Fibroblast of pulmonary artery (primary cell): ENCODE measurements at regions not wholly inside any gene's neighbourhood (a gene's known extent, or its start where the extent isn't known, plus 50 kb on each side); places are given as distances from the start of the nearest gene placed in this dataset.

Experiments used
- DNase-seq: peaks from one replicate; pipeline ENCODE4 v3.0.0-alpha.2; 2010; ENCODE audit warnings: low read depth
- H3K4me3 ChIP-seq: replicated peaks from 2 replicates; pipeline ENCODE4 v1.5.1; 2011; ENCODE audit warnings: low read depth, mild to moderate bottlenecking, control low read depth, low read length, moderate library complexity
- CTCF ChIP-seq: IDR thresholded peaks from 2 replicates; pipeline ENCODE4 v1.5.1; 2011; ENCODE audit warnings: mild to moderate bottlenecking, control low read depth, low read length, inconsistent platforms; ENCODE audit errors: missing control alignments

GRCh38 chrX:9133426-9133825, 99.5 kb upstream of the FAM9B start:
- DNase-seq: peak; percentile 35
- no peak overlapping the region for H3K4me3 ChIP-seq
- no peak for TF ChIP-seq CTCF

- no peak for TF ChIP-seq CTCF
- no peak overlapping the region for H3K4me3 ChIP-seq
- DNase-seq: no peak
Observed at GRCh38 chrX:9134366-9134765, 100.4 kb upstream of the FAM9B start.

DNA sequence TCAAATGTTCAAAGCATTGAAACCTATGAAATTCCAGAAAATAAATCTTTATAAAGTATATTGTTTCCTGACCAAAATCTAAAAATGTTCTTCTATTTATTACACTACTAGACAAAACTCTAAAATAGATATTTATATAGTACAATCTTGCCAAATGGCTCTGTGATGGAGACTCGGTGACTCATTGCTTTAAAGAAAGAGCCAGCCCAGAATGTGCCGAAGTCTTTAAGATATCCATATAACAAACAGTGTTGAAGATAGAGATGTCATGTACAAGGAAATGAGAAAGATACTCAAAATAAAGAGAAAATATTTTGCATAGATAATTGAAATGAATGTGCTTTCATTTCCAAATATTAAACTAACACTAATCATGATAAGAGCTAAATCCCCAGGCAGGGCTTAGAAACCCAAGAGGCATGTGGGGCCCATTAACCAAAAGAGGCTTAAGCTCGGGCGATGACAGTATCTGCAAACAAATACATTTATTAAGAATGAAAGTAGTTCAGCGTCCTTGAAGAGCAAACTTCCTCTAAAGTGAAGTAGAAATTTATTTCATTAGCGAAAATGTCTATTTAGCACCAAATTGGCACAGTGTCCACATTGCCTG, 102.1 kb upstream of the FAM9B start:
- DNase-seq: peak; percentile 40
- TF ChIP-seq CTCF: no peak
- H3K4me3 ChIP-seq: no peak overlapping the region

DNA sequence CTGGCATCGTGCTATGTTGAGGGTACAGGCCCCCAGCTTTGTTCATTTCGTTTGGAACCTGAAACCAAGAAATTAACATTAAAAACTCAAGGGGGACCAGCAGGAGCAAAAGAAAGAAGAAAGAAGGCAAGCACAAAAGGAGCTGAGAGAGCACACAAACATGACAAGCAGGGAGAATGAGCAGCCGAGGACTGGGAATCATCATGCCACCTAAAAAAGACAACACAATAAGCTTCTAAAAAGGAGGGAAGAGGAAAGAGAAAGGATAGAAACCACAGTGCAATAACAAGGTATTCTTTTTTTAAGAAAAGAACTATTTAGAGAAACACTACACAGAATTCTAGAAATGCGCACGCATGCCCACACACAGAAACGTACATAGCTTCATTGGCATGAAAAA, 103.2 kb upstream of the FAM9B start:
- no peak for DNase-seq
- no peak overlapping the region for H3K4me3 ChIP-seq
- TF ChIP-seq CTCF: no peak

- TF ChIP-seq CTCF: no peak
- H3K4me3 ChIP-seq: no peak overlapping the region
- DNase-seq: peak; percentile 56
Observed at GRCh38 chrX:9141496-9141895, 107.6 kb upstream of the FAM9B start.

DNA sequence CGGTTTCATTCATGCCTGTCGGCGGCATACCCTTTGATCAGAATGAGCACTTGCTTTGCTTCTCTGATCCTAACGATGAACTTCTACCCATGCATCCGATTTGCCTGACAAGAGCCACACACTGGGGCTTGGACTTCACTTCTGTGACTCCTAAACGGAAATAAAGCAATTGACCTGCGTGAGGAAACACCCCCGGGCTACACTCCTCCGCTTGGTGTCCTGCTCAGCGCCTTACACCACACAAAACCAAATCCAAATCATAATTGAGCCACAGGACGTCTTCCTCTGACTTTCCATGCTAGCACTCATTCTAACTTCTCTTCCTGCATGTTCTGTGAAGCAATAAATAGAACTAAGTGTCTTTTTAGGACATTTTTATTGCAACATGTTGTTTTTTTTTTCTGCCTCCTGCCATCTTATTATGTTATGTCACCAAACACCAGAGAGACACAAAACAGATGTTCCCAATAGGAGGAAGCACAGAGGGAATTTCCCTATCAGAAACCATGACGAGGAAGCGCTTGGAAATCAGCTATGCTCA, 110.8 kb upstream of the FAM9B start:
- peak; percentile 65 for DNase-seq
- no peak for TF ChIP-seq CTCF

DNA sequence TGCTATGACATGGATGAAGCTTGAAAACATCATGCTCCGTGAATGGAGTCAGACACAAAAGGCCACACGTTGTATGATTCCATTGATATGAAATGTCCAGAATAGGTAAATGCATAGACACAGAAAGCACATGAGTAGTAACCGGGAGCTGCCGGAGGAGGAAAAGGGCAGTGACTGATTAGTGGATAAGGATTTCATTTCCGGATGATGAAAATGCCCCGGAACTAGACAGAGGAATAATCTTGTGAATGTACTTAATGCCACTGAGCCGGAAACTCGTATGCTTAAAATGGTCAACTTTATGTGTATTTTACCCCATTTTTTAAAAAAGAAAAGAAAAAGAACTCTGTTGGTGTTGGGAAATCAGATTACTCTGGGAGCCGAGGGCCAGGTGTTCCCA, 112.7 kb upstream of the FAM9B start:
- no peak overlapping the region for H3K4me3 ChIP-seq
- no peak for TF ChIP-seq CTCF
- DNase-seq: no peak

More for the DNA sequence above, 110.8 kb upstream of the FAM9B start:
- H3K4me3 ChIP-seq: no peak overlapping the region
